Esophagus muscularis mucosa (tissue), 4 donors: ENCODE measurements at regions not wholly inside any gene's neighbourhood (a gene's known extent, or its start where the extent isn't known, plus 50 kb on each side); places are given as distances from the start of the nearest gene placed in this dataset.

Experiments used
- DNase-seq: peaks from one replicate; pipeline ENCODE4 v3.0.0-alpha.2; 2017; ENCODE audit errors: extremely low spot score
- H3K27ac ChIP-seq, 4 donors: fragments of 200-600 bp; sonication (generic); replicated peaks in 1 of 4; 1 replicate in 3 of 4; 2 replicates in 1 of 4; pipeline ENCODE4 v1.5.1; 2016 to 2019; ENCODE audit warnings: mild to moderate bottlenecking in 1 of 4
- H3K27me3 ChIP-seq, 4 donors: fragments of 200-600 bp; sonication (generic); one replicate each; pipeline versions ENCODE4 v1.5.1 to v1.6.0; 2016 to 2019
- H3K36me3 ChIP-seq, 4 donors: fragments of 200-600 bp; sonication (generic); one replicate each; pipeline ENCODE4 v1.5.1; 2016 to 2019
- H3K4me1 ChIP-seq, 4 donors: fragments of 200-600 bp; sonication (generic); one replicate each; pipeline ENCODE4 v1.5.1; 2016 to 2019
- H3K4me3 ChIP-seq, 4 donors: fragments of 200-600 bp; sonication (generic); 1 replicate in 2 of 4; 2 replicates in 2 of 4; pipeline ENCODE4 v1.5.1; 2016 to 2019; ENCODE audit warnings: mild to moderate bottlenecking in 4 of 4, moderate library complexity in 1 of 4
- H3K9me3 ChIP-seq, 4 donors: fragments of 200-600 bp; sonication (generic); 1 replicate in 3 of 4; 2 replicates in 1 of 4; pipeline ENCODE4 v1.5.1; 2016 to 2019
- CTCF ChIP-seq, 3 experiments: fragments of 200-600 bp in 2 of 3; fragments of 450-650 bp in 1 of 3; sonication (generic) in 2 of 3; IDR thresholded peaks; one replicate each; pipeline ENCODE4 v1.5.1; 2017 to 2019; ENCODE audit warnings: antibody characterized with exemption in 3 of 3, mild to moderate bottlenecking in 2 of 3, moderate library complexity in 1 of 3
- EP300 ChIP-seq: sonication (generic); formaldehyde crosslinking; IDR thresholded peaks from one replicate; pipeline ENCODE4 v1.6.1; 2017; ENCODE audit warnings: antibody characterized with exemption
- POLR2A ChIP-seq: fragments of 450-650 bp; IDR thresholded peaks from one replicate; pipeline ENCODE4 v1.6.1; 2017; ENCODE audit warnings: antibody characterized with exemption, moderate library complexity, mild to moderate bottlenecking, low read depth
- POLR2AphosphoS5 ChIP-seq, 2 donors: sonication (generic); formaldehyde crosslinking; IDR thresholded peaks; one replicate each; pipeline ENCODE4 v1.6.1; 2017; ENCODE audit warnings: antibody characterized with exemption in 2 of 2
- WGBS: methylation state at CpG from one replicate; pipeline ENCODE4 v1.1.5; 2018; 5-methylcytosine and 5-hydroxymethylcytosine counted together
- intact Hi-C: fragments of 100-400 bp; cut with DNase I; formaldehyde crosslinking; loops from one replicate; pipeline ENCODE4 v1.15.1; 2023

GRCh38 chr15:96181873-96182301 lies 148.6 kb upstream of the NR2F2 start:
- H3K4me3 ChIP-seq: peak overlapping the region in 2 of 4 donors; percentile 11 to 33
- no peaks in the 10 kb centered on the region for H3K27me3 ChIP-seq
- no peak for DNase-seq
- H3K9me3 ChIP-seq: no peaks in the 10 kb centered on the region
- H3K36me3 ChIP-seq: no peaks in the 10 kb centered on the region
- 59% methylated on average over 8 of the region's 8 CpGs for WGBS
- peak; percentile 38 to 48 for TF ChIP-seq POLR2AphosphoS5 (IDR thresholded peaks at IDR 0.05)
- TF ChIP-seq POLR2A: no peak
- peak overlapping the region; percentile 66 to 77 (median 76) for H3K27ac ChIP-seq
- peaks cover 0 to 31% (median 27%) of the 10 kb centered on the region in 4 donors for H3K4me1 ChIP-seq
- intact Hi-C loops: loop anchor here (10.0 kb wide), 1 partner anchor 133 kb away; no protein-coding TSS in a partner anchor

DNA sequence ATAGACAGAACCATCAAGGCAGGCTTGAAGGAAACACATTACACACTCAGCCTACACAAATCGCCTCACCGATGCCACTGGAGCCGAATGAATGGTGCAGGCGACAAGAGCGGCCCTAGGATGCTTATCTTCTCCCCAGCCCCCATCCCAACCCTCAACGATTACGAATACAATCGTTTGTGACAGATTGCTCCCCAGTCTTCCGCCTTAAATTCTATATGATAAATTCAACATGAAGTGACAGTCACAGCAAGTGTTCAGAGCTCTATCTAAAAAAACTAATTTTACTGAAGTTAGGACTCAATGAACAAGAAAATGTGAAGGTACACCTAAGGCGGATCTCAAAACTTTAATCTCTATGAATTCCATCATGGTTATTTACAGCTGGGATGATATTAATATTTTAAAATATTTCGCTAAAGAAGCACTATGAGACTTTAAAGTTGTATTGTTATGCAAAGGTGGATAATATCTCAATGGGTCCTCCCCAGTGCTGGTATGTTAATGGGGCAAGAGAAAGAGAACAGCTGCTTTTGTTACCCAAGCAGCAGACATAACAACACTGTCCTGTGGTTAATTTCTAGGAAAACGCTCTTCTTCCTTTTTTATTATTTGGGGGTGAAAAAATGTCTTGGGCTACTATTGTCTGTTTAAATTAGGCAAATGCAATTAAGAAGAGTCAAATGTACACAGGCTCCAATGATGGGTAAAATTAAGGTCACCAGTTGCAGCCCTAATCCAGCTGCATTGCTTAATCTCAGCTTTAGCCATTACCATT lies 147.6 kb upstream of the NR2F2 start:
- TF ChIP-seq EP300: no peak
- TF ChIP-seq POLR2A: no peak
- peak overlapping the region in 3 of 4 donors; percentile 76 to 77 (median 77) for H3K27ac ChIP-seq
- 92% methylated on average over 12 of the region's 12 CpGs for WGBS
- peaks cover 0 to 41% (median 32%) of the 10 kb centered on the region in 4 donors for H3K4me1 ChIP-seq
- intact Hi-C loops: loop anchor here (10.0 kb wide), 1 partner anchor 132 kb away; no protein-coding TSS in a partner anchor
- H3K9me3 ChIP-seq: no peaks in the 10 kb centered on the region
- H3K36me3 ChIP-seq: no peaks in the 10 kb centered on the region
- H3K4me3 ChIP-seq: no peak overlapping the region
- no peaks in the 10 kb centered on the region for H3K27me3 ChIP-seq
- no peak for DNase-seq

DNA sequence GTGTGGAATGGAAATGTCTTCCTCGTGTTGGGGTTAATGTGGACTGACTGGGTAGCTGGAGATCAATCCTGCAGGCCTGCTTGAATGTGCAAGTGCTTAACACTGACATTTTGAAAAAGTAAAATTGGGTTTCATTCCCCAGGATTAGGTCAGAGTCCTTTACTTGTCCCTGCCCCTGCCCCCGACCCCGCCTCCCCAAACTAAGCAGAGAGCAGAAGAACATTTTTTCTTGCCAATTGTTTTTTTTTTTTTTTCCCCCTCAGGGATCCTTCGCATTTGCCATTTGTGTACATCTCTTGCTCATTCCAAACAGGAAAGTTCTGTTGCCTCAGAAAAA lies 147.0 kb upstream of the NR2F2 start:
- no peaks in the 10 kb centered on the region for H3K27me3 ChIP-seq
- no peaks in the 10 kb centered on the region for H3K36me3 ChIP-seq
- peaks cover 0 to 45% (median 36%) of the 10 kb centered on the region in 4 donors for H3K4me1 ChIP-seq
- H3K9me3 ChIP-seq: no peaks in the 10 kb centered on the region
- intact Hi-C loops: loop anchor here (10.0 kb wide), 1 partner anchor 131 kb away; no protein-coding TSS in a partner anchor
- DNase-seq: no peak
- no peak for TF ChIP-seq POLR2A
- TF ChIP-seq CTCF (IDR thresholded peaks at IDR 0.05): no peak
- no peak for TF ChIP-seq POLR2AphosphoS5 (IDR thresholded peaks at IDR 0.05)
- TF ChIP-seq EP300: no peak
- no peak overlapping the region for H3K4me3 ChIP-seq
- WGBS: 64% methylated on average over 4 of the region's 4 CpGs
- peak overlapping the region in 3 of 4 donors; percentile 4 to 52 (median 17) for H3K27ac ChIP-seq

- no peak overlapping the region for H3K4me3 ChIP-seq
- H3K27me3 ChIP-seq: no peaks in the 10 kb centered on the region
- no peak for DNase-seq
- peaks cover 0 to 45% (median 36%) of the 10 kb centered on the region in 4 donors for H3K4me1 ChIP-seq
- peak overlapping the region in 2 of 4 donors; percentile 17 to 52 for H3K27ac ChIP-seq
- intact Hi-C loops: loop anchor here (10.0 kb wide), 1 partner anchor 131 kb away; no protein-coding TSS in a partner anchor
- H3K36me3 ChIP-seq: no peaks in the 10 kb centered on the region
- 93% methylated on average over 3 of the region's 3 CpGs for WGBS
- no peak for TF ChIP-seq POLR2AphosphoS5 (IDR thresholded peaks at IDR 0.05)
- no peak for TF ChIP-seq EP300
- no peak for TF ChIP-seq CTCF (IDR thresholded peaks at IDR 0.05)
- H3K9me3 ChIP-seq: no peaks in the 10 kb centered on the region
Measured at GRCh38 chr15:96183867-96184266, 146.6 kb upstream of the NR2F2 start.

DNA sequence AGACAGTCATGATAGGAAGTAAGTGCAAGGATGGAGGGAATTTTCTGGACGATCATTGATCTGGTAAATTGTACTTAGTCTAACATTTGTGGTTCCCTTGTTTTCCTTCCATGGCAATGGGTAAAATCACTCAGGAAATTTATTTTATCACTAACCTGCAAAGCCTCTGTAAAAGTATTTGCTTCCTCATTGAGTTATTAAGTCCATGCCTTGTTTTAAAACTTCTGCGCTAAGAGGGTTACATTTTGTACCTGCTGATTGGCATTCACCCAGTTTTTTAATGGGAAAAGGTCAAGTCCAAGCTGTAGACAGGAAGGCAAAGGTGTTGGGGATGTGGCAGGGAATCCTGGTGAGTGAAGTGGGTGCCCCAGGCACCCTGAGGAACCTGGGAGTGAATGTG lies 146.2 kb upstream of the NR2F2 start:
- DNase-seq: no peak
- TF ChIP-seq POLR2A (no peak), POLR2AphosphoS5 (IDR thresholded peaks at IDR 0.05) (no peak), EP300 (no peak), CTCF (IDR thresholded peaks at IDR 0.05) (no peak)
- 81% methylated on average over 2 of the region's 2 CpGs for WGBS
- H3K27ac ChIP-seq: no peak overlapping the region
- no peak overlapping the region for H3K4me3 ChIP-seq
- no peaks in the 10 kb centered on the region for H3K9me3 ChIP-seq
- H3K4me1 ChIP-seq: peaks cover 0 to 45% (median 36%) of the 10 kb centered on the region in 4 donors
- H3K27me3 ChIP-seq: no peaks in the 10 kb centered on the region
- intact Hi-C loops: loop anchor here (10.0 kb wide), 1 partner anchor 131 kb away; no protein-coding TSS in a partner anchor
- no peaks in the 10 kb centered on the region for H3K36me3 ChIP-seq
